ENCODE measurements at regions not wholly inside any gene's neighbourhood (a gene's known extent, or its start where the extent isn't known, plus 50 kb on each side); places are given as distances from the start of the nearest gene placed in this dataset.

DNA sequence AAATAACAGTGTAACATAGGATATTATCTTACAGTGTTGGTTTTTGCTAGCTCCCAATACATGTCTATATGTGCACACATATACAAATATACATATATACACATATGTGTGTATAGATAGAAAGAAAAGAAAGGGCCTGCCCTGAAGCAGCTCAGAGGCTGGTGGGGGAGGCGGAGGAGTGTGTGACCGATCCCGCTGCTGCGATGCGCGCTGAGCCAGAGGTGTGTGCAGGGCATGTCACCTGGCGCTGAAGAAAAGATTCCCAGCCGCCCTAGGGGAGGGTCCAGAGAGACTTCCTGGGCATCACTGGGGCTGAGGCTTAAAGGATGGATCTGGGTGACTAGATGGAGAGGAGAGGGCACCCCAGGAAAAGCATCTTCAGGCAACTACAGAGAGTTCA is 110.2 kb downstream of the FAM50B start:
- Histone ChIP-seq H2BK15ac (ENCODE audit: low read depth, low read length) (no peak overlapping the region), H2AK9ac (replicated peaks; ENCODE audit: low read depth, low read length, poor library complexity) (no peak overlapping the region), H3K23ac (ENCODE audit: low read depth, low read length) (no peak overlapping the region), H2BK120ac (ENCODE audit: low read depth, low read length) (no peak overlapping the region), H3K4me1 (ENCODE audit: control insufficient read depth, insufficient read depth, low read length) (peaks cover 2% of the 10 kb centered on the region; the same call in 1 of the 2 replicates), H3K4ac (ENCODE audit: low read depth, low read length) (no peak overlapping the region), H4K5ac (ENCODE audit: low read depth, low read length) (no peak overlapping the region), H3K9me3 (ENCODE audit: control insufficient read depth, insufficient read depth, low read length) (no peaks in the 10 kb centered on the region), H3K27ac (ENCODE audit: insufficient read depth, low read length) (no peak overlapping the region), H3K9me1 (ENCODE audit: insufficient read depth, low read length) (peaks cover 7% of the 10 kb centered on the region; the same call in 1 of the 2 replicates), H4K91ac (ENCODE audit: insufficient read depth, low read depth, low read length) (no peak overlapping the region), H4K20me1 (ENCODE audit: insufficient read depth, low read length) (no peaks in the 10 kb centered on the region), H2BK5ac (ENCODE audit: low read depth, low read length, poor library complexity, severe bottlenecking) (no peak overlapping the region), H3K4me3 (ENCODE audit: insufficient read depth, low read depth, low read length) (no peak overlapping the region), H2AFZ (replicated peaks; ENCODE audit: low read length, poor library complexity) (no peak overlapping the region), H3K14ac (replicated peaks; ENCODE audit: low read depth, low read length) (no peak overlapping the region), H3K79me1 (ENCODE audit: low read depth in 1 of 2, low read length in 2 of 2) (no peaks in the 10 kb centered on the region), H3K4me2 (ENCODE audit: low read depth, low read length) (no peak overlapping the region), H3K9ac (ENCODE audit: low read depth, low read length) (no peak overlapping the region), H2BK20ac (ENCODE audit: low read depth, low read length) (no peak overlapping the region), H3K27me3 (ENCODE audit: control insufficient read depth, insufficient read depth, low read length) (no peaks in the 10 kb centered on the region; the same call in 1 of the 2 replicates), H3K56ac (ENCODE audit: extremely low read depth, insufficient read depth, low read length) (no peak overlapping the region), H3K36me3 (ENCODE audit: control insufficient read depth, insufficient read depth, low read length) (no peaks in the 10 kb centered on the region), H4K8ac (ENCODE audit: low read depth in 2 of 2, low read length in 2 of 2) (no peak overlapping the region), H2AK5ac (ENCODE audit: low read depth, low read length) (no peak overlapping the region), H3K18ac (ENCODE audit: low read depth, low read length) (no peak overlapping the region)
- in situ Hi-C loops (cut with MboI; ENCODE audit: low sequenced_read_pairs) = no loop called here
- no peak for DNase-seq
- POLR2A ChIA-PET (ENCODE audit: unreplicated experiment) = no interaction called here
- no peak for ATAC-seq (ENCODE audit: low read depth)
- dilution Hi-C loops (cut with HindIII; ENCODE audit: low sequenced_read_pairs, unreplicated experiment) = no loop called here
- no TSS peak for BruUV-seq (replicated peaks)
- intact Hi-C loops (cut with micrococcal nuclease) = no loop called here
- WGBS, 2 experiments (ENCODE audit: extremely low coverage in 2 of 2, insufficient read length in 1 of 2) = no CpG with 5 or more reads among the region's 8 CpGs
- CTCF ChIA-PET = interaction anchor here (2.6 kb wide), 1 partner anchor 19 kb away, joined by 9 read pairs; no protein-coding TSS in a partner anchor
- TF ChIP-seq, protein P1, sequence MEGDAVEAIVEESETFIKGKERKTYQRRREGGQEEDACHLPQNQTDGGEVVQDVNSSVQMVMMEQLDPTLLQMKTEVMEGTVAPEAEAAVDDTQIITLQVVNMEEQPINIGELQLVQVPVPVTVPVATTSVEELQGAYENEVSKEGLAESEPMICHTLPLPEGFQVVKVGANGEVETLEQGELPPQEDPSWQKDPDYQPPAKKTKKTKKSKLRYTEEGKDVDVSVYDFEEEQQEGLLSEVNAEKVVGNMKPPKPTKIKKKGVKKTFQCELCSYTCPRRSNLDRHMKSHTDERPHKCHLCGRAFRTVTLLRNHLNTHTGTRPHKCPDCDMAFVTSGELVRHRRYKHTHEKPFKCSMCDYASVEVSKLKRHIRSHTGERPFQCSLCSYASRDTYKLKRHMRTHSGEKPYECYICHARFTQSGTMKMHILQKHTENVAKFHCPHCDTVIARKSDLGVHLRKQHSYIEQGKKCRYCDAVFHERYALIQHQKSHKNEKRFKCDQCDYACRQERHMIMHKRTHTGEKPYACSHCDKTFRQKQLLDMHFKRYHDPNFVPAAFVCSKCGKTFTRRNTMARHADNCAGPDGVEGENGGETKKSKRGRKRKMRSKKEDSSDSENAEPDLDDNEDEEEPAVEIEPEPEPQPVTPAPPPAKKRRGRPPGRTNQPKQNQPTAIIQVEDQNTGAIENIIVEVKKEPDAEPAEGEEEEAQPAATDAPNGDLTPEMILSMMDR (conservative IDR thresholded peaks at IDR 0.05; ENCODE audit: low read depth, low read length) = no peak
- TF ChIP-seq MXI1 (IDR thresholded peaks at IDR 0.05; ENCODE audit: borderline replicate concordance, low read depth, low read length) (no peak), MAZ (IDR thresholded peaks at IDR 0.05; ENCODE audit: borderline replicate concordance, low read depth, low read length) (no peak), CHD1 (IDR thresholded peaks at IDR 0.05; ENCODE audit: low read depth, low read length) (no peak), FOS (IDR thresholded peaks at IDR 0.05; ENCODE audit: low read depth, low read length) (no peak), RCOR1 (IDR thresholded peaks at IDR 0.05; ENCODE audit: insufficient replicate concordance, low read length) (no peak), SMC3 (IDR thresholded peaks at IDR 0.05; ENCODE audit: low read depth, low read length) (no peak), BHLHE40 (IDR thresholded peaks at IDR 0.05; ENCODE audit: low read depth, low read length) (no peak), NFE2L2 (IDR thresholded peaks at IDR 0.05; ENCODE audit: low read depth, low read length) (no peak), RFX5 (IDR thresholded peaks at IDR 0.05; ENCODE audit: low read depth, low read length) (no peak), POLR2A (IDR thresholded peaks at IDR 0.05; ENCODE audit: low read depth, low read length) (no peak)
- TF ChIP-seq, protein P2, sequence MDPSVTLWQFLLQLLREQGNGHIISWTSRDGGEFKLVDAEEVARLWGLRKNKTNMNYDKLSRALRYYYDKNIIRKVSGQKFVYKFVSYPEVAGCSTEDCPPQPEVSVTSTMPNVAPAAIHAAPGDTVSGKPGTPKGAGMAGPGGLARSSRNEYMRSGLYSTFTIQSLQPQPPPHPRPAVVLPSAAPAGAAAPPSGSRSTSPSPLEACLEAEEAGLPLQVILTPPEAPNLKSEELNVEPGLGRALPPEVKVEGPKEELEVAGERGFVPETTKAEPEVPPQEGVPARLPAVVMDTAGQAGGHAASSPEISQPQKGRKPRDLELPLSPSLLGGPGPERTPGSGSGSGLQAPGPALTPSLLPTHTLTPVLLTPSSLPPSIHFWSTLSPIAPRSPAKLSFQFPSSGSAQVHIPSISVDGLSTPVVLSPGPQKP (IDR thresholded peaks at IDR 0.05; ENCODE audit: borderline replicate concordance, low read depth, low read length) = no peak

All from IMR-90 (cell line).